ENCODE measurements at regions not wholly inside any gene's neighbourhood (a gene's known extent, or its start where the extent isn't known, plus 50 kb on each side); places are given as distances from the start of the nearest gene placed in this dataset.
A peak's percentile ranks its signal among the peaks of the same experiment; 100 is the strongest.

DNA sequence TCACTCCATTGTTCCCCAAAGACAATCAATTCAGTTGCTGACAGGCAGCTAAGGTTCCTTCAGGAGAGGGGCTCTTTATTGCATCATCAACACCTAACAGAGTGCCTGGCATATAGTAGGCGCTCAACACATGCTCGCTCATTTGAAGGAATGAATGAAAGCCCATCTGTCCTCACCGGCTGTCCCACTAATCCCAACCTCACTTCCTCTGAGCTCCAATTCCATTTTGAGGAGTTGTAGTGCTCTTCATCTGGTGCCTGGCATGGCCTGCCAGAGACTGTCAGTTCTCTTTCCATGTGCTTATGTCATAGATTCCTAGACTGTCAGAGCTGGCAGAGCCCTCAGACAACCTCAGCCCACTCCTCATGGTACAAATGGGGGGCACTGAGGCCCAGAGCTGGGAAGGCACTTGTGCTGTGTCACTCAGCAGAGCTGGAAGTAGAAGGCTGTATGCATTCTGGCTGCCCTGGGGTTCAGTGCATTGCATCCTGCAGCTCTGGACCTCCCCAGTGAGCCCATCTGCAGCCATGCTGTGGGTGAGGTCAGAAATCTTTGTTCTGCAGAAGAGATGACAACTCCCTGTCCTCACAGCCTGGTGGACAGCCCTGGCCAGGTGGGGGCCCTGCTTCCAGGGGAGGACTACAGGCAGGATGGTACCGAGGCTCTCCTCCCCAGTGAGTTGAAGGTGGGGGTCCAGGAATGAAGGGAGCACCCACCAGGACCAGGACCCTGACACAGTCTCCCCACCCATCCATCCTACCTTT, 134.9 kb upstream of the PJA1 start:
- DNase-seq: no peak

GRCh38 chrX:69299285-69299684, 134.0 kb upstream of the PJA1 start:
- no peak for DNase-seq

DNA sequence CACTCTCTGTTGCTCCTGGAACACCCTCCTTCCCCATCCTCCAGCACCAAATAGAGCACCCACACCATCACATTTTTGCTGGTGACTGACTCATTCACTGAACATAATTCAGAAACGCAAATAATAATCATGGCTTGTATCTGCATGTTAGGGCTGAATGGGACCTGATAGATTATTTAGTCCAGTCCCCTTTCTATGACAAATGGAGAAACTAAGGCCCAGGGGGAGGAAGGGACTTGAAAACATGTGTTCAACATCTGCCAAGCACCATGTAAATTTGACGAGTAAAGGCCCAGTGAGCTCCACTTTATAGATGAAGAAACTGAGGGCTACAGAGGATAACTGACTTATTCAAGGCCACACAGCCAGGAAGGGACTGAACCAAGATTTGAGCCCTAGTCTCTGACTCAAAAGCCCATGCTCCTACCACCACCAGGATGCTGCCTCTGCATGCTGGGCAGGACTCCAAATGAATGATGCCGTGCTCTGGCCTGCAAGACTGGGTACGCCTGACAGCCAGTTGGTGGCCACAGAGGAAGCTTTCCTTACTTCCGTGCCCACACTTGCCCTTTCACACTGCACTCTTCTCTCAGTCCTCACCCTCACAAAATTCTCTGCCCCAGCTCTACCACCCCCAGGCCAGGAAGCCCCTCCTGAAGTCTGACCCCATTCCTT, 133.3 kb upstream of the PJA1 start:
- DNase-seq: no peak

- no peak for DNase-seq
Observed at GRCh38 chrX:69297506-69297905, 132.3 kb upstream of the PJA1 start.

- DNase-seq: no peak
Observed at GRCh38 chrX:69293776-69294601, 128.7 kb upstream of the PJA1 start.

DNA sequence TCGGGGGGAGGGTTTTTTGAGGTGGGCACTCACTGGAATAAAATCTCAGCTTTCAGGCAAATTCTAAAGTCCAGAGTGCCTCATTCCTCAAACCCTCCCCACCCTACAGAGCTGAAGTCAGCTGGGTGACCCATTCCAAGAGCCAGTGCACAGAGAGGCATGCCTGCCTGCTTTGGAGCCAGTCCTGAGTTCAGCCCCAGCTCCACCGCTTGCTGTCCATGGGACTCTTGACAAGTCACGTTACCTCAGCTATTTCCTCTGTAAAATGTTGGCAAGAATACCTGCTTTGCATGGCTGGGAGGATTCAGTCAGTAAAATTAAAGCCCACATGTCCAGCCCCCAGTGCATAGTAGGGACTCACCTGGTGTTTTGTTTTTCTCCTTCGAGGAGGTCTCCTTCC, 125.9 kb upstream of the PJA1 start:
- DNase-seq: no peak

DNA sequence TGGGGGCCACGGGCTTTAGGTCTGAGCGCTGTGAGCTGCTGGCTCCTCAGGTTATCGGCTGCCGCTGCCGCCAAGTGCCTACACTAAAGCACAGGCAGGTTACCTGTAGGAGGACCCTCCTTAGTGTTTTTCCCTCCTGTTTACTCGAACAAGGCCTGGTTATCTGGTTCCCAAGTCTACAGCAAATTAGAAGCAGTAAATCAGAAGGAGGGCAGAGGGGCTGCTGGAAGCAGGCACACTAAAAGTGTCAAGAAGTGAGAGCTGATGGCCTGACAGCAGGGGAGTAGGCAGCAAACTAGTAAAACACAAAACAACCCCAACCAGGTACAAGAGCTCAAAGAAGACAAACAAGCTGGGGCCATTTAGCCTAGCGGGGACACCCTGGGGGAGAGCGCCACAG, 125.0 kb upstream of the PJA1 start:
- DNase-seq: no peak

GRCh38 chrX:69289793-69290123, 124.5 kb upstream of the PJA1 start:
- no peak for DNase-seq

DNA sequence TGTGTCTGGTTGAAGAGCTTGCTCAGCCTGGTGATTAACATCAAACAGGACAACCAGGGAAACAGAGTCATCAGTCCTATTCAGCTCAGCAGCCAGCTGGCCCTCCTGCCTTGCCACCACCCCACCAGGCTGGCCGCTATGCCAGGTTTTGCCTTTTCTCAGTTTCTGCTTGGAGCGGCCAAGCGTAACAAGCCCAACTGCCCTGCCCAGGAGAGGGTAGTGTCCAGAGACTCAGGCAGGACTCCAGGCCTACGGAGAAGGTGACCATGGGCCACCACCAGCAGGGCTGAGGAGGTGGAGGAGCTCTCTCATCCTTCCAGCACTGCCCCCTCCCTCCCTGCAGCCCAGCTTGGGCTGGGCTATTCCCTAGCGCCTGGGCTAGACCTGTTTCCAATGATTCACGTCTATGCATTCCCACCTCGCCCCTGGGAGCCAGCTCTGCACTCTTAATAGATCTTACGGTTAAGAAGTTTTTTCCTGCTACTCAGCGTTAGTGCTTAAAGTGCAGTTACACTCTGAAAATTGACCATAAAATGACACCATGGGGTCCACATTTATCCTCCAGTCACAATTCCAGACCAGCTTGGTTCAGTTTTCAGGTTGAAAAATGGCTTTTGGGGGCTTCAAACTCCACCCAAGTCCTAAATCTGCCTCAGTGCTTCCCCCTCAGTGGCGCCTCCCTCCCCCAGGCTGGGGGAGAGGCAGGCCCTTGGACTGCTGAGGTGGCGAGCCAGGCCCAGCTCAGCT, 124.0 kb upstream of the PJA1 start:
- DNase-seq: no peak

- no peak for DNase-seq
Observed at GRCh38 chrX:69287095-69287494, 121.8 kb upstream of the PJA1 start.

DNA sequence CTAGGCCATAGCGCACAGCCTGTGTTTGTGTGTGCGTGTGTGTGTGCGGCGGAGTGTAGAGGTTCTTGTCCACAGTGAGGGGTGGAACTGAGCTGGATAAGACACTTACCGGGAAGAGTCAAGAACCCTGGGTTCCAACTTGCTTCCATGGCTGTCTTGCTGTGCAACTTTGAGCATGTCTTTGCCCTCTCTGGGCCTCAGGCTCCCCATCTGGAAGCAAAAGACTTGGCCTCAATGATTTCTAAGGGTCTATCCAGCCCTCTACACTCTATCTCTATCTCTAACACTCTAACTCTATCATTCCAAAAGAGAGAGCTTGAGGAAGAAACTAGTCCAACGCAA, 121.3 kb upstream of the PJA1 start:
- no peak for DNase-seq

- no peak for DNase-seq
Observed at GRCh38 chrX:69285881-69286564, 120.8 kb upstream of the PJA1 start.

DNA sequence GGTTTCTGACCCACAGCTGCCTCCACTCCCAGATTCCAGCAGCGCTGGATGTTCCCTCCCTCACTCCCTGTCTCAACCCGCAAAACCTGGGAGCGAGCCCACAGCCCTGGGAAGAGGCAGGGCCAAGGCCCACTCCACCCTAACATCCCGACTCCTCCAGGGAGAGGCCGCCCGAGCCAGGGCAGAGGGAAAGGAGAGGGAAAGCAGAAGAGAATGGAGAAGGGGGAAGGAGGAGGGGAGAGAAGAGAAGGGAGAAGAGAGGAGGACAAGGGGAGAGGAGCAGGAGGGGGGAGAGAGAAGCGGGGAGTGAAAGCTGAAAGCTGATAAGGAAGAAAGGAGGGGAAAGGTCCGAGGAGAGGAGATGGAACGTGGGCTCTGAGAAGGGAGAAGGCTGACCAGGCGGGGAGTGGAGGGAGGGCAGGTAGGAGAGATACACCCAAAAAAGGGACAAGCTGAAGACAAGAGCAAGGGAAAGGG, 120.2 kb upstream of the PJA1 start:
- no peak for DNase-seq

DNA sequence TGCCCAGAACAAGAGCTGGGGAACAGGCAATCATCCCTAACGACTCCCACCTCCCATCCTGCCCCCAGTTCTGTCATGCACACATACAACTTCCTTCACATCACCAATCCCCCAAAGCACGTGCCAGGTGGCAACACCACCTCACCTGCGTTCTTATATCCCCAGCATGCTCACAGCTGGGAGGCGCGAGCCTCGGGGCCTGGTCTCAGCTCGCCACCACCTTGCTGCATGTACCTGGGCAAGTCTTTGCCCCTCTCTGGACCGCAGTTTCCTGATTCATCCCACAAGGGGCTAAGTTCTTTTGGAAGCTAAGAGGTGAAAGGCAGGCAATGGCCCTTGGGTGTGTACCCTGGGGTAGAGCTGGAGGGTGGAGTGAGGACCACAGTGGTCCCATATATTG, 119.2 kb upstream of the PJA1 start:
- no peak for DNase-seq

DNA sequence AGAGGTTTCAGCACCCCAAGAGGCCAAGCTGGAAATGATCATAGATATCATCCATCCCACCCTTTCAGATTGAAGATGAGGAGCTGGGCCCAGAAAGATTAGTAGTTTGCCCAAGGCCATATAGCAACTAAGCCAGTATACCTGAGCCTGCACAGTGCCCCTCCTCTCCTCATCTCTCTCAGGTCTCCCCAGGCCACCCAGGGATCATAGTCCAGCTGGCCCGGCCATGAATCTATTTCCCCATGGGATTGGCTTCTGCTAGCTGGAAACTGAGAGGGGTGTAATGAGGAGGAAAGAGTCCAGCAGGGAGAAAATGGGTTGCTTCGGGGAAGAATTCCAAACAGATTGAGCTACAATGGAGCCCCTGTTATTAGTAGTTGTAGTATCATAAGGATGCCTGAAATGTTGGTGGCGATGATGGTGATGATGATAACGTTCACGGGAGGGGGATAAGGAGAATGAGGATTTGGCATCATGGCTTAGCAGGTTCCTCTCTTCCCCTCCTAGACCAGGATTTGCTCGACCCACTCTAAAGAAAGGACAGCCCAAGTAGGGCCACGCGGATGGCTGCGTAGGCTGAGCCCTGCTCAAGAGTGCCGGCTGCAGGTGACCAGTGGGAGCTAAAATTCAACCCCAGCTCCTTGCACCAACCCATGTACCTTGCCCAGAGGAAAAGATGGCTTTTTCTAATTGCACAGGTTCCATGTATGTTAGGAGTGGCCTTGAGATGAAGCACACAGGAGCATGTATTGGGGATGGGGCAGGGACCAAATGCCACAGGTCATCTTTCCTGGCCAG, 117.8 kb upstream of the PJA1 start:
- DNase-seq: no peak

DNA sequence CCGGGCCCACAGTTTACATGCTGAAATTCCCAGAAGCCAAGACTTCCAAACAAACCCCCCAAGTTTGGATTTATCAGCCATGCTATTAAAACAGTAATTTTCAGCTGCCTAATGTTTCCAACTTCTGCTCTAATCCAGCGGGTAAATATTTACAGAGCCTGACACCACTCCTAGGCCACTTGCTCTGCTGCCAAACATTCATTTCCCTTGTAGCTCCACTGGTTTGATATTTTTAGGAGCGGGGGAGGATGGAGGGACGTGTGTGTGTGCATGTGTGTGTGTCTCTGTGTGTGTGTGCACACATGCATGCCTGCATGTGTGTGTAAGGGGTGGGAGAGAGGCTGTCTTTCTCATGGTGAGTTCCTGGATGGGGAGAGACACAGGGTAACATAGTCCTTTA, 115.7 kb upstream of the PJA1 start:
- DNase-seq: no peak

DNA sequence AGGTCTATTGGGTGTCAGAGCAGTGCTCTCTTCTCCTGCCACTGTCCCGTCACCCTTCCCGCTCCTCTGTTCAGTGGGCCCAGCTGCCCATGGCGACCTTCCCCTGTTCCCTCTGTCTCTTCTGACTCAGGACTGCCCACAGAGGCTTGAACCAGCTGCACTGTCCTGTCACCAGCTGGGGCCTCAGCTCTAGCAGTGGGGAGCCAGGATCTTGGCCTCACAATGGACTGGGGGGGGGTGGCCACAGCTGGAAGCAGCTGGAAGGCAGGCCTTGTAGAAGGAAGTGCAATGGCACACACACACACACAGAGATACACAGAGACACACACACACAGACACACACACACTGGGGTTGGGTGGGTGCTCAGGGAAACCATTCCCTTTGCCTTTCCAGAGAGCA, 114.0 kb upstream of the PJA1 start:
- DNase-seq: no peak

DNA sequence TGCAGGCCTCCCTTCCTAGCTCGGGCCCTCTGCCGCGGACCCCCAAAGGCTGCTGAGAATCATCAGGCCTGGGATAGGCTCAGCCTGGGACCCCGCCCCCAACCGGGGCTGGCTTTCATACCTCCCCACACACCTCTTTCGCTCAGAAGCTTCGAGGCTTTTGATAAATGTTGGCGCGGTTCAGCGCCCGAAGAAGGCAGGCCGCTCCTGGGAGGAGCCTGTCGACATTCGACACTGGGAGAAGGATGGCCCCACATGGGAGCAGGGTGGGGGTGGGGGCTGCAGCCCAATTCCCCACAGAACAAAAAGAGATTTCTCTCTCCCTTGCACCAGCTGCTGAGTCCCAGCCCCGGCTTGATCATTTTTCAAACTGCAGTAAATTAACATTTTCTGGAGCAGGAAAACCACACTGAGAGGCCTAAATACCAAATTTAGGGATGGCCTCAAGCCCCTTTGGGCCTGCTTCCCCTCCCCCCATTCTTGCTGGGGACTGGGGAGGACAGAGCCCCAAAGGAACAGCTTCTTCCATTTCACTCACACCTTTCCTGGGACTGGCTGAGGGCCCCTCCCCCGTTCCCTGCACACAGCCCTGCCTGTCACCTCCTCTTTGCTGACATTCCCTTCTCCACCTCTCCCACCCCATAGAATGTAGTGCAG, 112.9 kb upstream of the PJA1 start:
- no peak for DNase-seq

DNA sequence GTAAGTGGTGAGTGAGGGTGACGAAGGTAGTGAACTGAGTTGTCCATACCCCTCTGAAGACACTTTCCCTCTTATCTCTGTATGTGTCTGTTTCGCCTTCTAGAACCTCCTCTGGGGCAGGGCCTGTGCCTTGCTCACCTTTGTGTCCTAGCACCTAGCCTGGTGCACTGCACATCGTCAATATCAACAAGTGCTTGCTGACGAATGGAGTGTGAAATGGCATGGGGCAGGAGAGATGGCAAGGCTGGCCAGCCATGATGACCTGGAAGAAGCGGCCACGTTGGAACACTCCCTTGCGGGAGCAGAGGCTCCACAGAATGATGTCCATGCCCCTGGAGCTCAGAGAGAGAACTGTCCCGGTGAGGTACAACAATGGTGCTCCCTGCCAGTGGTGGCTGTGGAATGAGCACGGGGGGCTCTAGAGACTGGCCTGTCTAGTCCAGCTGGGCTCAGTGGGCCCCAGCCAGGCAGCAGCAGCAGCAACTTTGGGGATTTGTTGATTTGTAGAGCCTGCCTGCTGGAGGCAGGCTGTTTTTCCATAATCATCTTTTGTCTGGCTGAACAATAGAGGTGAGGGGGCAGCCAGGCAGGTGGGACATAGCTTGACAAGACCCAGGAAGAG, 112.2 kb upstream of the PJA1 start:
- DNase-seq: peak; percentile 45

GRCh38 chrX:69268611-69269010, 103.4 kb upstream of the PJA1 start:
- DNase-seq: no peak

DNA sequence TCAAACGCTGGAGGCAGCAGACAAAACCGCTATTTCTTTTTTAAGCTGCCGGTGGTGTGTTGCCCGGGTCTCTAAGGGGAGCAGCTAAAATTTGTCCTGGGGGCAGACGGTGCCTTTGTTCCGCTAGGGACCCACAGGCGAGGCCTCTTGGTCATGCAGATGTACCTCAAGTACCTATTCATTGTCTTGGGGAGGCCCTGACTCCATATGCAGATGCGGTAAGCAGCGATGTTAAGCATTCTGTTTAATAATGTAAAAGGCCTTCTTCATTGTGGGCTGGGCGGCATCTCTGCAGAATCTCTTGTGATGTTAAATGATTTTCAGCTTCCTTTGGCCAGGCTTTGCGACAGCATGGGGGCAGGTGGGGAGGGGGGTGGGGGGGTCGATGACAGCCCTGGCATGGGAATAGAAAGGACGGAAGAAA, 98.9 kb upstream of the PJA1 start:
- no peak for DNase-seq

Data from COR-L47 (cell line).